NCI-H2029 (cell line): ENCODE measurements at regions not wholly inside any gene's neighbourhood (a gene's known extent, or its start where the extent isn't known, plus 50 kb on each side); places are given as distances from the start of the nearest gene placed in this dataset.

ENCODE experiments used
- DNase-seq: peaks from one replicate; lab custom pipeline; 2025; lab: John Stamatoyannopoulos, UW

- no peak for DNase-seq
These were observed 50.4 kb upstream of the ADAMTS5 start for GRCh38 chr21:27017246-27017645.
